ENCODE measurements at regions not wholly inside any gene's neighbourhood (a gene's known extent, or its start where the extent isn't known, plus 50 kb on each side); places are given as distances from the start of the nearest gene placed in this dataset.

- no peak for TF ChIP-seq CTCF (conservative IDR thresholded peaks at IDR 0.05)
- no peak for TF ChIP-seq EZH2 (IDR thresholded peaks at IDR 0.05; ENCODE audit: low read depth)
These were observed 1594.3 kb downstream of the PLA2G4A start for GRCh38 chr1:188423073-188423472.

Data from PC-9 (cell line).